AG10803 (cell line): ENCODE measurements at regions not wholly inside any gene's neighbourhood (a gene's known extent, or its start where the extent isn't known, plus 50 kb on each side); places are given as distances from the start of the nearest gene placed in this dataset.
A peak's percentile ranks its signal among the peaks of the same experiment; 100 is the strongest.

Experiments
- DNase-seq: peaks from one replicate; pipeline ENCODE4 v3.0.0; 2010; ENCODE audit warnings: low read depth
- H3K4me3 ChIP-seq: 2 replicates; pipeline ENCODE4 v1.5.1; 2011; ENCODE audit warnings: mild to moderate bottlenecking, low read length, control low read depth
- CTCF ChIP-seq: conservative IDR thresholded peaks from 2 replicates; pipeline ENCODE4 v1.5.1; 2011; ENCODE audit warnings: mild to moderate bottlenecking, low read length, control low read depth, inconsistent platforms

GRCh38 chr12:124384299-124384894 is 89.5 kb downstream of the RFLNA start:
- TF ChIP-seq CTCF = no peak
- H3K4me3 ChIP-seq = no peak overlapping the region
- no peak for DNase-seq

- no peak for DNase-seq
Measured at GRCh38 chr12:124383028-124383427, 88.1 kb downstream of the RFLNA start.

GRCh38 chr12:124381456-124382296 is 86.8 kb downstream of the RFLNA start:
- peak; percentile 88 for DNase-seq

More at GRCh38 chr12:124383028-124383427, 88.1 kb downstream of the RFLNA start:
- no peak overlapping the region for H3K4me3 ChIP-seq
- TF ChIP-seq CTCF = no peak

GRCh38 chr12:124380796-124381455 is 86.0 kb downstream of the RFLNA start:
- no peak for TF ChIP-seq CTCF
- no peak for DNase-seq
- H3K4me3 ChIP-seq = no peak overlapping the region

More at GRCh38 chr12:124381456-124382296, 86.8 kb downstream of the RFLNA start:
- no peak for TF ChIP-seq CTCF
- H3K4me3 ChIP-seq = no peak overlapping the region

GRCh38 chr12:124379938-124380754 is 85.3 kb downstream of the RFLNA start:
- TF ChIP-seq CTCF = peak; percentile 66
- peak overlapping the region; percentile 8; the same call in 1 of the 2 replicates for H3K4me3 ChIP-seq
- peak; percentile 89 for DNase-seq

GRCh38 chr12:124379379-124379937 is 84.6 kb downstream of the RFLNA start:
- no peak for DNase-seq
- TF ChIP-seq CTCF = no peak
- no peak overlapping the region for H3K4me3 ChIP-seq
